Right lobe of liver (tissue), 6 donors: ENCODE measurements at regions not wholly inside any gene's neighbourhood (a gene's known extent, or its start where the extent isn't known, plus 50 kb on each side); places are given as distances from the start of the nearest gene placed in this dataset.

Source experiments
- ATAC-seq, 4 donors: fragments of 200-7000 bp; cut with Tn5 transposase; one replicate each; pipeline ENCODE4 v1.9.1; 2020; ENCODE audit warnings: mild to moderate bottlenecking in 4 of 4, moderate library complexity in 4 of 4
- DNase-seq, 3 donors: peaks; one replicate each; pipeline ENCODE4 v3.0.0-alpha.2; 2020
- H3K27ac ChIP-seq, 3 donors: fragments of 200-600 bp; one replicate each; pipeline ENCODE4 v1.8.0; 2022
- H3K27me3 ChIP-seq, 2 donors: fragments of 200-600 bp; one replicate each; pipeline ENCODE4 v1.8.0; 2022
- H3K36me3 ChIP-seq, 4 donors: fragments of 200-600 bp; sonication (generic) in 1 of 4; one replicate each; pipeline versions ENCODE4 v1.5.1 to v1.8.0; 2017 to 2022; ENCODE audit warnings: control low read depth in 1 of 4
- H3K4me1 ChIP-seq, 4 donors: fragments of 200-600 bp; sonication (generic) in 1 of 4; one replicate each; pipeline versions ENCODE4 v1.5.1 to v1.8.0; 2017 to 2022; ENCODE audit warnings: control low read depth in 1 of 4
- H3K4me3 ChIP-seq, 3 donors: fragments of 200-600 bp; one replicate each; pipeline ENCODE4 v1.8.0; 2022
- H3K9me3 ChIP-seq, 4 donors: fragments of 200-600 bp; sonication (generic) in 1 of 4; one replicate each; pipeline versions ENCODE4 v1.5.1 to v1.8.0; 2017 to 2022; ENCODE audit warnings: control low read depth in 1 of 4
- CTCF ChIP-seq, 4 donors: fragments of 200-600 bp in 3 of 4; fragments of 450-650 bp in 1 of 4; IDR thresholded peaks; one replicate each; pipeline versions ENCODE4 v1.5.1 to v1.8.0; 2016 to 2022; ENCODE audit warnings: antibody characterized with exemption in 4 of 4, mild to moderate bottlenecking in 2 of 4
- POLR2A ChIP-seq: fragments of 450-650 bp; IDR thresholded peaks from one replicate; pipeline ENCODE4 v1.6.1; 2017; ENCODE audit warnings: antibody characterized with exemption, mild to moderate bottlenecking
- WGBS: methylation state at CpG from one replicate; pipeline ENCODE4 v1.1.6; 2018; ENCODE audit warnings: low coverage, low lambda C conversion rate; ENCODE audit not compliant: insufficient coverage; ENCODE audit errors: missing lambda C conversion rate; 5-methylcytosine and 5-hydroxymethylcytosine counted together
- intact Hi-C, 2 donors: fragments of 100-400 bp; cut with DNase I; formaldehyde crosslinking; loops; one replicate each; pipeline versions ENCODE4 v1.11.2 to v1.14.1; 2022
- donor health status: DM: no; HTN: yes; CAD: no.
- donor health status: DM: no; HTN: no; CAD: no.
- donor health status: DM: no; HTN: no; CAD: no.
- donor health status: DM: no; HTN: yes; CAD: no.
- donor health status: DM: no; HTN: yes; CAD: no.

DNA sequence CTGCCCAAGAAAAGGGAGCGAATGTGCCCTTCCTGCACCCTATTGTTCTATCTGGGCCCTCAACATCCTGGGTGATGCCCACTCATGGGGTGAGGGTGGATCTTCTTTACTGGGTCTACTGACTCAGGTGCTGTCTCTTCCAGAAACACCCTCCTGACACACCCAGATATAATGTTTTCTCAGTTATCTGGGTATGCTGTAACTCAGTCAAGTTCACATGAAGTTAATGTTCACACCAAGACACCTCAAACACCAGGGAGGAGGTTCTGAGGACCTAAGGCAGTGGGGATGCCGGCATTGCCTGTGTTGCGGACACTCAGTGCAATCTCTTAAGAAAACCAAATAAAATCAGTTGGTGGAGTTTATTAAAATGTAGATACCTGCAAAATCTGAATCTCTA is 500.9 kb downstream of the BCL11A start:
- H3K27me3 ChIP-seq, result no peaks in the 10 kb centered on the region
- TF ChIP-seq CTCF (IDR thresholded peaks at IDR 0.05) (no peak), POLR2A (no peak)
- ATAC-seq (no peak), DNase-seq (no peak)
- H3K4me1 ChIP-seq, result no peaks in the 10 kb centered on the region
- no peak overlapping the region for H3K4me3 ChIP-seq
- H3K36me3 ChIP-seq, result no peaks in the 10 kb centered on the region
- WGBS, result 83% methylated on average over 2 of the region's 3 CpGs
- no peak overlapping the region for H3K27ac ChIP-seq
- no peaks in the 10 kb centered on the region for H3K9me3 ChIP-seq
- intact Hi-C loops, result no loop called here

DNA sequence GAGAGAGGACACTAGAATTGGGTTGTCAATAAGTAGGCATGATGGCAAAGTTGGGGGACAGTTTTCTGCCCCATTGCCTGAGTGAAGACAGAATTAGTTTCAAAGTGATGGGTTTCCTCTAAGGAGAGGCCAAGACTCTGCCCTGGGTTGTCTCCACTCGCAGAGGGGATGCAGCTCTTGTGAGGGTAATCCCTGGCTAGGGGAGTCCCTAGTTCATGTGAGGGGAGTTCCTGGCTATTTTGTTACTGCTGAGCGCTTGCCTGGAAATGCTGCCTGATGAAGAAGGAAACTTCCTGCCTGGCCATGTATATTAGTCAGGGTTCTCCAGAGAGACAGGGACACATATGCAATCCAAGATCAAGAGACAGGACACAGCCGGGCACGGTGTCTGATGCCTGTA is 501.5 kb downstream of the BCL11A start:
- DNase-seq, result no peak
- 75% methylated on average over 4 of the region's 4 CpGs for whole genome bisulfite sequencing
- Histone ChIP-seq H3K36me3 (no peaks in the 10 kb centered on the region), H3K27me3 (no peaks in the 10 kb centered on the region), H3K4me1 (no peaks in the 10 kb centered on the region), H3K9me3 (no peaks in the 10 kb centered on the region), H3K27ac (no peak overlapping the region), H3K4me3 (no peak overlapping the region)
- no peak for ATAC-seq
- intact Hi-C loops, result no loop called here
- TF ChIP-seq CTCF (IDR thresholded peaks at IDR 0.05) (no peak), POLR2A (no peak)

DNA sequence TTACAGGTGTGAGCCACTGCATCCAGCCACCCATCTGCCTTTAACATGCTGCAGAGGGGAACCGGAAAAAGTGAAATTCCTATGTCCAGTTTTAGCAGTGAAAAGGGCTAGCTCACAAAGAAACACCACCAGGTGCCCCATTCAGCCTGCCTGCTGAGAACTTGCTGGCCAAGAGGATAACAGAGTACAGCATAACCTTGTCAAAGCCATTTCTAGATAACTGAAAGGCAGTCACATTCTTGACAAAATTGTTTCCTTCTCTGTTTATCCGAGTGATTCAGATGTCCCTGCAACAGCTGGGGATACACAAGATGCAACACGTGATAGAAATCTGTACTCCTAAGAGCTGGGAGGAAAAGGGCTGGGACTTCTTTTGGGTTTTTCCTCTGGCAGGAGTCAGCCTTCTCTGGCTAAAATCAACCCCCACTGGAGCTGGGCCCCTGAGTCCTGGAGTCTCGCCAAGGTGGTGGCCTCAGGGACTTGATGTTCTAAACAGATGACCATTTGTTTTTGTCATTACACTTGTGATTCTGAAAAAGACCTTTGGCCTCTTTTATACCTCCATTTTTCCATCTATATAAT is 505.4 kb downstream of the BCL11A start:
- 64% methylated on average over 2 of the region's 4 CpGs for WGBS
- ATAC-seq (no peak), DNase-seq (no peak)
- H3K4me1 ChIP-seq, result no peaks in the 10 kb centered on the region
- intact Hi-C loops, result no loop called here
- TF ChIP-seq CTCF (IDR thresholded peaks at IDR 0.05), result no peak
- TF ChIP-seq POLR2A, result no peak
- H3K4me3 ChIP-seq, result no peak overlapping the region
- H3K9me3 ChIP-seq, result no peaks in the 10 kb centered on the region
- no peaks in the 10 kb centered on the region for H3K36me3 ChIP-seq
- no peak overlapping the region for H3K27ac ChIP-seq
- no peaks in the 10 kb centered on the region for H3K27me3 ChIP-seq

DNA sequence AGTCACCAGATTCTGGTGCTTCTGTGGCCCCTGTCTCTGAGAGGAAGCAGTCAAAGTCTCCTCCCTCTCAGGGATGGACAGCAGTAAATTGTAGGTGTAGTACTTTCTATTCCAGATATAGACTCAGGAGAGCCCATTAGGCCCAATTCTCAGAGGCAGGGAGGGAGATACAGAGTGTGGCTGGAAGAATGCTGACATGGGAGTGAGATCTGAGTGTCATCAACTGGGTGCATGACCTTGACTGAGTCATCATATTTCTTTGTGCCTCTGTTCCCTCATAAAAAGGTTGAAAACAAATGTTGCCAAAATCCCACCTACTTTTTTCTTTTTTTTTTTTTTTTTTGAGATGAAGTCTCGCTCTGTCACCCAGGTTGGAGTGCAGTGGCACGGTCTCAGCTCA is 506.1 kb downstream of the BCL11A start:
- no peak for TF ChIP-seq POLR2A
- no peak for TF ChIP-seq CTCF (IDR thresholded peaks at IDR 0.05)
- intact Hi-C loops, result no loop called here
- ATAC-seq (no peak), DNase-seq (no peak)
- no CpG with 5 or more reads among the region's 2 CpGs for WGBS
- Histone ChIP-seq H3K4me3 (no peak overlapping the region), H3K36me3 (no peaks in the 10 kb centered on the region), H3K27ac (no peak overlapping the region), H3K4me1 (no peaks in the 10 kb centered on the region), H3K27me3 (no peaks in the 10 kb centered on the region), H3K9me3 (no peaks in the 10 kb centered on the region)

GRCh38 chr2:60046529-60046928 is 506.9 kb downstream of the BCL11A start:
- H3K27ac ChIP-seq, result no peak overlapping the region
- no peaks in the 10 kb centered on the region for H3K9me3 ChIP-seq
- intact Hi-C loops, result no loop called here
- no peaks in the 10 kb centered on the region for H3K27me3 ChIP-seq
- ATAC-seq (no peak), DNase-seq (no peak)
- no peaks in the 10 kb centered on the region for H3K4me1 ChIP-seq
- H3K4me3 ChIP-seq, result no peak overlapping the region
- WGBS, result 61% methylated on average over 4 of the region's 4 CpGs
- TF ChIP-seq POLR2A (no peak), CTCF (IDR thresholded peaks at IDR 0.05) (no peak)
- H3K36me3 ChIP-seq, result no peaks in the 10 kb centered on the region
